ENCODE measurements at regions not wholly inside any gene's neighbourhood (a gene's known extent, or its start where the extent isn't known, plus 50 kb on each side); places are given as distances from the start of the nearest gene placed in this dataset.

DNA sequence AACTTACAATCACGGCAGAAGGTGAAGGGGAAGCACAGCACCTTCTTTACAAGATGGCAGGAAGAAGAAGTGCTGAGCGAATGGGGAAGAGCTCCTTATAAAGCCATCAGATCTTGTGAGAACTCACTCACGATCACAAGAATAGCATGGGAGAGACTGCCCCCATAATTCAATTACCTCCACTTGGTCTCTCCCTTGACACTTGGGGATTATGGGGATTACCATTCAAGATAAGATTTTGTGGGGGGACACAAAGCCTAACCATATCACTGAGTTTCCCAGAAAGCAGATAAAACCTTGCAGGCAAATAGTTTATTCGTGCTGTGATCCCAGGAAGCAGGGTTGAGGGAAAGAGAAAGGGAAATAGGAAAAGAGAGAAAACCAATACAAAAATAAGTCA, 69.0 kb upstream of the GYPA start:
- TF ChIP-seq, protein P1, sequence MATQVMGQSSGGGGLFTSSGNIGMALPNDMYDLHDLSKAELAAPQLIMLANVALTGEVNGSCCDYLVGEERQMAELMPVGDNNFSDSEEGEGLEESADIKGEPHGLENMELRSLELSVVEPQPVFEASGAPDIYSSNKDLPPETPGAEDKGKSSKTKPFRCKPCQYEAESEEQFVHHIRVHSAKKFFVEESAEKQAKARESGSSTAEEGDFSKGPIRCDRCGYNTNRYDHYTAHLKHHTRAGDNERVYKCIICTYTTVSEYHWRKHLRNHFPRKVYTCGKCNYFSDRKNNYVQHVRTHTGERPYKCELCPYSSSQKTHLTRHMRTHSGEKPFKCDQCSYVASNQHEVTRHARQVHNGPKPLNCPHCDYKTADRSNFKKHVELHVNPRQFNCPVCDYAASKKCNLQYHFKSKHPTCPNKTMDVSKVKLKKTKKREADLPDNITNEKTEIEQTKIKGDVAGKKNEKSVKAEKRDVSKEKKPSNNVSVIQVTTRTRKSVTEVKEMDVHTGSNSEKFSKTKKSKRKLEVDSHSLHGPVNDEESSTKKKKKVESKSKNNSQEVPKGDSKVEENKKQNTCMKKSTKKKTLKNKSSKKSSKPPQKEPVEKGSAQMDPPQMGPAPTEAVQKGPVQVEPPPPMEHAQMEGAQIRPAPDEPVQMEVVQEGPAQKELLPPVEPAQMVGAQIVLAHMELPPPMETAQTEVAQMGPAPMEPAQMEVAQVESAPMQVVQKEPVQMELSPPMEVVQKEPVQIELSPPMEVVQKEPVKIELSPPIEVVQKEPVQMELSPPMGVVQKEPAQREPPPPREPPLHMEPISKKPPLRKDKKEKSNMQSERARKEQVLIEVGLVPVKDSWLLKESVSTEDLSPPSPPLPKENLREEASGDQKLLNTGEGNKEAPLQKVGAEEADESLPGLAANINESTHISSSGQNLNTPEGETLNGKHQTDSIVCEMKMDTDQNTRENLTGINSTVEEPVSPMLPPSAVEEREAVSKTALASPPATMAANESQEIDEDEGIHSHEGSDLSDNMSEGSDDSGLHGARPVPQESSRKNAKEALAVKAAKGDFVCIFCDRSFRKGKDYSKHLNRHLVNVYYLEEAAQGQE (IDR thresholded peaks at IDR 0.05; ENCODE audit: low read depth), result no peak
- no peak for TF ChIP-seq FOXM1 (IDR thresholded peaks at IDR 0.05; ENCODE audit: borderline replicate concordance, low read depth)
- TF ChIP-seq ZBTB7A (IDR thresholded peaks at IDR 0.05; ENCODE audit: low read depth), result no peak
- TF ChIP-seq EP300 (IDR thresholded peaks at IDR 0.05; ENCODE audit: borderline replicate concordance), result no peak
- TF ChIP-seq RAD21 (IDR thresholded peaks at IDR 0.05; ENCODE audit: low read depth), result no peak
